Muscle layer of duodenum (tissue), 2 donors: ENCODE measurements at regions not wholly inside any gene's neighbourhood (a gene's known extent, or its start where the extent isn't known, plus 50 kb on each side); places are given as distances from the start of the nearest gene placed in this dataset.

Source experiments
- H3K27ac ChIP-seq: one replicate; pipeline ENCODE4 v1.7.0; 2013; ENCODE audit warnings: mild to moderate bottlenecking, low read length
- H3K27me3 ChIP-seq: one replicate; pipeline ENCODE4 v1.7.0; 2013; ENCODE audit warnings: low read depth, mild to moderate bottlenecking, control low read depth, low read length
- H3K36me3 ChIP-seq, 2 donors: one replicate each; pipeline ENCODE4 v1.7.0; 2013; ENCODE audit warnings: low read length in 2 of 2, control low read depth in 1 of 2, mild to moderate bottlenecking in 1 of 2; ENCODE audit not compliant: insufficient read depth in 2 of 2, control insufficient read depth in 1 of 2
- H3K4me1 ChIP-seq, 2 donors: one replicate each; pipeline ENCODE4 v1.7.0; 2013; ENCODE audit warnings: low read length in 2 of 2, mild to moderate bottlenecking in 2 of 2, control low read depth in 1 of 2, moderate library complexity in 1 of 2; ENCODE audit not compliant: insufficient read depth in 2 of 2, control insufficient read depth in 1 of 2
- H3K4me3 ChIP-seq, 2 donors: one replicate each; pipeline ENCODE4 v1.7.0; 2013; ENCODE audit warnings: low read length in 2 of 2, low read depth in 1 of 2, mild to moderate bottlenecking in 1 of 2
- H3K9me3 ChIP-seq, 2 donors: one replicate each; pipeline ENCODE4 v1.7.0; 2013; ENCODE audit warnings: low read length in 2 of 2, control low read depth in 1 of 2, mild to moderate bottlenecking in 1 of 2; ENCODE audit not compliant: control insufficient read depth in 1 of 2
- donor health status: healthy.

- H3K36me3 ChIP-seq, result no peaks in the 10 kb centered on the region
- H3K27ac ChIP-seq, result no peak overlapping the region
- H3K27me3 ChIP-seq, result no peaks in the 10 kb centered on the region
- no peaks in the 10 kb centered on the region for H3K9me3 ChIP-seq
- no peak overlapping the region for H3K4me3 ChIP-seq
- peaks cover 0 to 3% of the 10 kb centered on the region in 2 donors for H3K4me1 ChIP-seq
Measured at GRCh38 chr20:10902576-10903282, 228.9 kb upstream of the JAG1 start.

- no peak overlapping the region for H3K4me3 ChIP-seq
- no peaks in the 10 kb centered on the region for H3K27me3 ChIP-seq
- no peaks in the 10 kb centered on the region for H3K36me3 ChIP-seq
- peaks cover 0 to 3% of the 10 kb centered on the region in 2 donors for H3K4me1 ChIP-seq
- no peaks in the 10 kb centered on the region for H3K9me3 ChIP-seq
- H3K27ac ChIP-seq, result no peak overlapping the region
Measured at GRCh38 chr20:10906834-10907233, 233.0 kb upstream of the JAG1 start.

GRCh38 chr20:10909803-10910202 is 236.0 kb upstream of the JAG1 start:
- no peak overlapping the region for H3K27ac ChIP-seq
- H3K4me1 ChIP-seq, result no peaks in the 10 kb centered on the region
- H3K4me3 ChIP-seq, result no peak overlapping the region
- no peaks in the 10 kb centered on the region for H3K27me3 ChIP-seq
- H3K36me3 ChIP-seq, result no peaks in the 10 kb centered on the region
- no peaks in the 10 kb centered on the region for H3K9me3 ChIP-seq

- H3K27ac ChIP-seq, result no peak overlapping the region
- no peaks in the 10 kb centered on the region for H3K36me3 ChIP-seq
- H3K4me3 ChIP-seq, result no peak overlapping the region
Measured at GRCh38 chr20:10910535-10911178, 236.9 kb upstream of the JAG1 start.

GRCh38 chr20:10911298-10911697 is 237.5 kb upstream of the JAG1 start:
- no peak overlapping the region for H3K4me3 ChIP-seq
- no peaks in the 10 kb centered on the region for H3K36me3 ChIP-seq
- H3K4me1 ChIP-seq, result no peaks in the 10 kb centered on the region
- no peaks in the 10 kb centered on the region for H3K27me3 ChIP-seq
- no peaks in the 10 kb centered on the region for H3K9me3 ChIP-seq
- no peak overlapping the region for H3K27ac ChIP-seq

More at GRCh38 chr20:10910535-10911178, 236.9 kb upstream of the JAG1 start:
- Histone ChIP-seq H3K9me3 (no peaks in the 10 kb centered on the region), H3K4me1 (no peaks in the 10 kb centered on the region), H3K27me3 (no peaks in the 10 kb centered on the region)

- H3K36me3 ChIP-seq, result no peaks in the 10 kb centered on the region
- H3K27ac ChIP-seq, result no peak overlapping the region
- no peaks in the 10 kb centered on the region for H3K27me3 ChIP-seq
- no peaks in the 10 kb centered on the region for H3K9me3 ChIP-seq
- H3K4me1 ChIP-seq, result no peaks in the 10 kb centered on the region
- no peak overlapping the region for H3K4me3 ChIP-seq
Measured at GRCh38 chr20:10915815-10916214, 242.0 kb upstream of the JAG1 start.

- H3K9me3 ChIP-seq, result no peaks in the 10 kb centered on the region
- H3K27me3 ChIP-seq, result no peaks in the 10 kb centered on the region
- no peak overlapping the region for H3K27ac ChIP-seq
- H3K36me3 ChIP-seq, result no peaks in the 10 kb centered on the region
- H3K4me1 ChIP-seq, result no peaks in the 10 kb centered on the region
- H3K4me3 ChIP-seq, result no peak overlapping the region
Measured at GRCh38 chr20:10916312-10916711, 242.5 kb upstream of the JAG1 start.

GRCh38 chr20:10917826-10918225 is 244.0 kb upstream of the JAG1 start:
- no peaks in the 10 kb centered on the region for H3K9me3 ChIP-seq
- H3K27ac ChIP-seq, result no peak overlapping the region

GRCh38 chr20:10919396-10920140 is 245.8 kb upstream of the JAG1 start:
- Histone ChIP-seq H3K27me3 (no peaks in the 10 kb centered on the region), H3K9me3 (no peaks in the 10 kb centered on the region), H3K27ac (no peak overlapping the region), H3K4me1 (no peaks in the 10 kb centered on the region), H3K36me3 (no peaks in the 10 kb centered on the region), H3K4me3 (no peak overlapping the region)

More at GRCh38 chr20:10917826-10918225, 244.0 kb upstream of the JAG1 start:
- Histone ChIP-seq H3K27me3 (no peaks in the 10 kb centered on the region), H3K36me3 (no peaks in the 10 kb centered on the region), H3K4me3 (no peak overlapping the region), H3K4me1 (no peaks in the 10 kb centered on the region)

GRCh38 chr20:10920396-10920795 is 246.6 kb upstream of the JAG1 start:
- Histone ChIP-seq H3K27ac (no peak overlapping the region), H3K4me3 (no peak overlapping the region), H3K27me3 (no peaks in the 10 kb centered on the region), H3K4me1 (no peaks in the 10 kb centered on the region), H3K9me3 (no peaks in the 10 kb centered on the region), H3K36me3 (no peaks in the 10 kb centered on the region)

GRCh38 chr20:10921491-10922010 is 247.8 kb upstream of the JAG1 start:
- Histone ChIP-seq H3K9me3 (no peaks in the 10 kb centered on the region), H3K27ac (no peak overlapping the region), H3K27me3 (no peaks in the 10 kb centered on the region), H3K4me3 (no peak overlapping the region), H3K36me3 (no peaks in the 10 kb centered on the region), H3K4me1 (no peaks in the 10 kb centered on the region)
